Epithelial cell of prostate (primary cell): ENCODE measurements at regions not wholly inside any gene's neighbourhood (a gene's known extent, or its start where the extent isn't known, plus 50 kb on each side); places are given as distances from the start of the nearest gene placed in this dataset.
"Not testable (repeated sequence)": the region's sequence is repeated elsewhere in the genome, so short reads cannot be mapped to it uniquely, and the experiment has no call there.

ENCODE experiments used
- DNase-seq: peaks from one replicate; pipeline ENCODE4 v3.0.0-alpha.2; 2011; ENCODE audit warnings: low read depth, low spot score
- H3K27ac ChIP-seq: fragments of 450-650 bp; 2 replicates; pipeline ENCODE4 v1.5.1; 2017; ENCODE audit warnings: mild to moderate bottlenecking

DNA sequence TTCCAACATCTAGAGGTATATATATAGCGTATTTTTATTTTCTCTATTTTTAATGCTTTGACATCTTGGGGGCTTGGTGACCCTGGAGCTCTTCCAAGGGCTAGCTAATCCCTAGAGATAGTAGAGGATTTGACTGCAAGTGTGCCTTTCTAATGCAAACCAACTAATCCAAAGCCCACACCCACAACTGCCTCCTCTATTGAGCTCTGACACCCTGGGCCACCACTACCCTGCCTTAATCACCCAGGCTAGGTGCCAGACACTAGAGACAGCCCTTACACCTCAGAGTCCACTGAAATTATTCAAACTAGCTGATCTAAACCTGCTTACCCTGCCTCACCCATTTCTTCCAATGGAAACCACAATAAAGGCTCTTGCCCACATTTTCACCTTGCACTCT lies 69.6 kb upstream of the ATXN3L start:
- DNase-seq = no peak
- H3K27ac ChIP-seq = no peak overlapping the region

- no peak for DNase-seq
- H3K27ac ChIP-seq = peak overlapping the region; percentile 31
These were observed 68.0 kb upstream of the ATXN3L start for GRCh38 chrX:13387666-13388494.

DNA sequence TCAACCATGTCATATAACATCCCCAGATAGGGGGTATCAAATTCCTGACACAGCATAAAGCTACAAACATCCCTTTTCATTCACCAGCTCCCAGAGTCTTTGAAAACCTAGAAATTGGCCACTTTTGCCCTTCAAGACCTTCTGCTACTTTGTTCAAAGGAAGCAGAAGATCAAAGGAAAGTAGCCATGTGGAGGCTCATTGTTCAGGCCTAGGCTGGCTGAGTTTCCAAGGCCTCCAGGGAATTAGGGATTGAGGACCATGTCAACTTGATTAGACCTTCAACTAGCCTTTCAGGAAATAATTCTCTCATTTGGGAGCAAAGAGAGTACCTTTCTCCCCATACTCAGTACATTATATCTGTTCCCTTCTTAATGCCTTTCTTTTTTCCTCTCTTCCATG lies 66.8 kb upstream of the ATXN3L start:
- DNase-seq = no peak
- no peak overlapping the region for H3K27ac ChIP-seq

DNA sequence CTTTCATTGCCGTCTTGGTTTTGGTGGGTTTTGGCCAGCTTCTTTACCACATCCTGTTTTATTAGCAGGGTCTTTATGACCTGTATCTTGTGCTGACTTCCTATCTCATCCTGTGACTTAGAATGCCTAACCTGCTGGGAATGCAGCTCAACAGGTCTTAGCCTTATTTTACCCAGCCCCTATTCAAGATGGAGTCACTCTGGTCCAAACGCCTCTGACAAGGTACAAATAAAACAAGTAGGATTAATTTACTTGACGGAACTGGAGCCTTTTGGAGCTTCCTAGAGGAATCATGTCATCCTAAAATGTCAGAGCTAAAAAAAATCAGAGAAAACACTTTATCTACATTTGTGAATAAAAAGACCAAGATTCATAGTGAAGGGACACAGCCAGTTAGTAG lies 66.2 kb upstream of the ATXN3L start:
- H3K27ac ChIP-seq = no peak overlapping the region
- DNase-seq = no peak

DNA sequence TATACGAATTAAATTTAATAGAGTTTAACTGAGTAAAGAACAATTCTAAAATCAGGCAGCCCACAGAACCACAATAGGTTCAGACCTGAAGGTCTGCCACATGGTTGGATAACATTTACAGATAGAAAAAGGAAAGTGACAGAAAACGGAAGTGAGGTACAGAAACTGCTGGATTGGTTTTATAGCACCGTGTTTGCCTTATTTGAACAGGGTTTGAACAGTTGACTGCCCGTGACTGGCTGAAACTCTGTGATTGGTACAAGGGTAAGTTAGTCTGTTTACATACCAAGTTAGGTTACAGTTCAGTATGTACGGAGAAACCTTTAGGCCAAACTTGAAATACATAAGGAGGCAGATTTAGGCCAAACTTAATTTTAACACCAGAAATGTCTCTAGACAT lies 64.1 kb upstream of the ATXN3L start:
- DNase-seq = no peak
- H3K27ac ChIP-seq = no peak overlapping the region

GRCh38 chrX:13381514-13381913 lies 61.7 kb upstream of the ATXN3L start:
- DNase-seq = no peak
- no peak overlapping the region for H3K27ac ChIP-seq

GRCh38 chrX:13380211-13380610 lies 60.4 kb upstream of the ATXN3L start:
- H3K27ac ChIP-seq = peak overlapping the region; percentile 63
- DNase-seq = peak; percentile 22

DNA sequence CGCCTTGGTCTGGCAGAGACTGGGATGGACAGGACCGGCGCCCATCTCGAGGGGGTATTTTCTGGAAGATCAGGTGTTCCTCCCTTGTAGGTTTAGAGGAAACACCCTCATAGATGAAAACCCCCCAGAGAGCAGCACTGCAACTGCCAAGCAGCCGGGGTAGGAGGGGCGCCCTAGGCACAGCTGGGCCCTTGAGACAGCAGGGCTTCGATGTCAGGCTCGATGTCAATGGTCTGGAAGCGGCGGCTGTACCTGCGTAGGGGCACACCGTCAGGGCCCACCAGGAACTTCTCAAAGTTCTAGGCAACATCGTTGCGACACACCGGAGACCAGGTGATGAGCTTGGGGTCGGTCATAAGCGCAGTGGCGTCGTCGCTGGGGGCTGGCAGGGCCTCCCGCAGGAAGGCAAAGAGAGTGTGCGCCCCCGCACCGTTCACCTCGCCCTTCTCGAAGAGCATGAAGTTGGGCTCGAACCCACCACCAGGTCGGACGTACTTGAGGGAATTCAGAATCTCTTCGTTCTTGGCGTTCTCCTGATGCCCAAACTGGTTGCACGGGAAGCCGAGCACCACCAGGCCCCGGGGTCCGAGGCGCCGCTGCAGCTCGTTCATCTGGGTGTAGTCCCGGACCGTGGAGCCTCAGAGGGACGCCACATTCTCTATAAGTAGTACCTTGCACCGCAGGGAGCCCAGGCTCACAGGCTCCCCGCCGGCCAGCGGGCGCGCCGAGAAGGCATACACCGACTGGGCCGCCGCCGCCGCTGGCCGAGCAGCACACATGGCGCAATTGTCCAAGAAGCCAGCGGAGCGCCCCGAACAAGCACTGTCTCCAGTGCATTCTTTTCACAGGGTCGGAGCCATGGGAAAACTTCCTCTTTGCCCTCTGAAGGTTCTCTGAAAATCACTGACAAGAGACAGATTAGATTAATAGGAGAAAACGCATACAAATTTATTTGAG lies 59.0 kb upstream of the ATXN3L start:
- not testable (repeated sequence) for DNase-seq, H3K27ac ChIP-seq

DNA sequence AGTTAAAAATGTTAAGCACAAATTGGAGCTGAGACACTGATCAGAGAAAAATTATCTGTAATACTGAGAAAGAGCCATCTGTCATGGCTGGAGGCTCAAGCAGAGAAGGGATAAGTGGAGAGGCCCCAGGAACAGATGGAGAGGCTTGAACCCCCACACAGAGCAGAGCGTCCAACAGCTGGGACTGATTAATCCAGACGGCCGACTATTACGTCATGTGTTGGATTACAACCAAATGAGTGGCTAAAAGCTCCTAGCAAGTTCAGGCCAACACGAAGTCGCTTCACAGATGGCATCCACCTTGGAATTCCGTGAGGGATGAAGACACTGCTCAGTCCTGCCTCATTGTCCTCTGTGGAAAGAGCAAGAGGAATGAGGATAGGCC lies 57.7 kb upstream of the ATXN3L start:
- H3K27ac ChIP-seq = peak overlapping the region; percentile 57
- no peak for DNase-seq

- peak overlapping the region; percentile 57 for H3K27ac ChIP-seq
- peak; percentile 37 for DNase-seq
These were observed 57.1 kb upstream of the ATXN3L start for GRCh38 chrX:13376857-13377549.

GRCh38 chrX:13375596-13375995 lies 55.7 kb upstream of the ATXN3L start:
- DNase-seq, H3K27ac ChIP-seq: not testable (repeated sequence)

- no peak overlapping the region for H3K27ac ChIP-seq
- no peak for DNase-seq
These were observed 54.5 kb upstream of the ATXN3L start for GRCh38 chrX:13374364-13374763.

- H3K27ac ChIP-seq = peak overlapping the region; percentile 36
- no peak for DNase-seq
These were observed 53.8 kb upstream of the ATXN3L start for GRCh38 chrX:13373431-13374187.

DNA sequence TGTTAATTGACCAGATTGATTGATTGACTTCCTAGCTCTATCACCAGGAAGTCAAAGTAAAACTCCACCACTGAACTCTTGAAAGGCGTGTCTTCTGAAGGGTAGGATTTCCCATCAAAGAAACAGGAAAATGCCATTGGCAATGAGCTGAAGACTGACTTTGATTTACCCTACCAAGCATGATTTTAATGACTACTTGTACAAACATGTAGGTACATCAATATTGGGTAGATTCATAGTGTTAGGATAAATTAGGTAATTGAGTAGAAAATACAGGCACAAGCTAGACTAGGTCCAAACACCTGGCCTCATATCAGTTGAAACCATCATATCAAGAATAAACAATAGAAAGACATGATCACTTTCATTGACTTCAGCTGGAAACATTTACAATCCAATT lies 53.2 kb upstream of the ATXN3L start:
- DNase-seq = no peak
- peak overlapping the region; percentile 36 for H3K27ac ChIP-seq

DNA sequence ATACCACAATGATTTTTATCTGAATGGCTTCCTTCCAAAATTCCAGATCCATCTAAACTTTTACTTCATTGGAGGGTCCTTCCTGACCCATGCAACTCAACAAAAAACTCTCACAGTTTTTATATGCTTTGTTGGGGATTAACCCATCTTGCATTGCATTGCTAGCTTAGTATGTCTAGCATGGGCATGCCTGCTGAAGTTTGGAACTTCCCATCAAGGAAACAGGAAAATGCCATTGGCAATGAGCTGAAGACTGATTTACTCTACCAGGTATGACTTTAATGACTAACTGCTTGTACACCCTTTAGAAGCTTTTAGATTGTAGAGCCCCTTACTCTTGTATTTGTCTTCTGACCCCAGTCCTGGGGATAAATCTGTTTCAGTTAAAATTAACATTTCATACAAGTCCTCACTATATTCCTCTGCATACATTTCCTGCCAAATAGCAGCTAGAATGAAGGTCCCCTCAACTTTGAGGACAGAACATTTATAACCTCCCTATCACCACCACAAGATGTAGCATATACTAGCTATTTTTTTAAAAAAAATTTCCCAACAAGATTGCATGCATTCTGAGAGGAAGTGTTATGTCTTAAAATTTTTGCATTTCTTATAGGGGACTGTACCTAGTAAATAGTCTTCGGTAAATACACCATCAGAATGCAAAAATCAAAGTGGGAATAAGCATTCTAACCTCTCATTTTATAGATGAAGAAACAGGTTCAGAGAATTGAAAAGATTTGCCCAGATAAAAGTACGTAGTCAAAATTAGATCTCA lies 52.5 kb upstream of the ATXN3L start:
- peak overlapping the region; percentile 36 for H3K27ac ChIP-seq
- DNase-seq = no peak

DNA sequence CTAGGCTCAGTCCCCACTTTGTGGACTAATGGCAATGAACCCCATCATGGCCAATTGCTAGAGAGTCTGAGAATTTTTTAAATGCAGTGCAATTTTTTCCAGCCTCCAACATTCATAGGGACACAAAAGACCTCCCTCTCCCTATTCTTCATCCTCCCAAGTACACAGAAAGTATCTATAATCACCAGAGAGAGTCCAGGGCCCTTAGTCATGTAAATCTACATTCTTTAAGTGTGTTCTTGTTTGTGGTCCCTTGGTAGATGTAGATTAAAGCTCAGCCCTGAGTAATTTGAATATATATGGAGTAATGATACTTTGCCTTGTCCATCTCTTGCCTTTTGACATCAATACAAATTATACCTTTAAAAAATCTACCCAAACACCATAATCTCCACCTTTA lies 51.3 kb upstream of the ATXN3L start:
- no peak for DNase-seq

DNA sequence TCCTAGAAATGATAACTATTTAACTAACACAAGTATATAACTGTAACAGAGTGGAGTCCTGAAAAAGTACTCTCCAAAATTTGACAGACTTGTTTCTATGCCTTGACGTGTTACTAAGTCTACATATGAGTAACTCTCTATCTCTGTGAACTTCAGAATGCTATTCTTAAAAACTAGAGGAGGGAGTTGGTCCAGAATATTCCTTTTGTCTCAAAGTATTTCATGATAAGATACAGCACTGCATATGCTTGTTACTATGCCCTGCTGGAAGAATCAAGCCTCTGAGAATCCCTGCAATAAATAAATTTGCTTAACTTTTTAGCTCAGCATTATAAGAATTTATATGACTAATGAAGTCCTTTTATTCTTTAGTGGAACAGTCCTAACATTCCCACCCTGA lies 50.9 kb upstream of the ATXN3L start:
- no peak for DNase-seq
- H3K27ac ChIP-seq = no peak overlapping the region

More for the DNA sequence above, 51.3 kb upstream of the ATXN3L start:
- H3K27ac ChIP-seq = no peak overlapping the region
